ENCODE measurements at regions not wholly inside any gene's neighbourhood (a gene's known extent, or its start where the extent isn't known, plus 50 kb on each side); places are given as distances from the start of the nearest gene placed in this dataset.

- CTCF ChIA-PET: no interaction called here
- Mint-ChIP-seq H3K27me3 (ENCODE audit: insufficient read depth, unreplicated experiment) (peaks cover 17% of the 10 kb centered on the region), H3K27ac (ENCODE audit: unreplicated experiment) (no peak overlapping the region), H3K4me3 (ENCODE audit: unreplicated experiment) (no peak overlapping the region), H3K9me3 (ENCODE audit: unreplicated experiment) (no peaks in the 10 kb centered on the region), H3K36me3 (ENCODE audit: insufficient read depth, unreplicated experiment) (no peaks in the 10 kb centered on the region), H3K4me1 (ENCODE audit: low read depth, unreplicated experiment) (no peaks in the 10 kb centered on the region)
- no peaks in the 10 kb centered on the region for H3K27me3 ChIP-seq (replicated peaks; ENCODE audit: control insufficient read depth, insufficient read depth, low read length)
- H3K4me3 ChIP-seq (ENCODE audit: low read depth, low read length): no peak overlapping the region
- no peak for TF ChIP-seq CTCF (IDR thresholded peaks at IDR 0.05; ENCODE audit: insufficient read depth in 1 of 2, low read depth in 1 of 2, low read length in 1 of 2, severe bottlenecking in 1 of 2, unreplicated experiment in 1 of 2)
- no peaks in the 10 kb centered on the region for H3K9me3 ChIP-seq
- H3K36me3 ChIP-seq (ENCODE audit: control insufficient read depth, insufficient read depth, low read length): no peaks in the 10 kb centered on the region
- no peak for DNase-seq
- BruUV-seq (replicated peaks): no TSS peak
- intact Hi-C loops (cut with micrococcal nuclease; ENCODE audit: unreplicated experiment): no loop called here
- H3K4me1 ChIP-seq: no peaks in the 10 kb centered on the region
- POLR2A ChIA-PET: no interaction called here
These were observed 200.7 kb upstream of the PIK3C3 start for GRCh38 chr18:41754332-41754731.

GRCh38 chr18:41753826-41754225 lies 201.2 kb upstream of the PIK3C3 start:
- Mint-ChIP-seq H3K27ac (ENCODE audit: unreplicated experiment) (no peak overlapping the region), H3K9me3 (ENCODE audit: unreplicated experiment) (no peaks in the 10 kb centered on the region), H3K36me3 (ENCODE audit: insufficient read depth, unreplicated experiment) (no peaks in the 10 kb centered on the region), H3K27me3 (ENCODE audit: insufficient read depth, unreplicated experiment) (peaks cover 17% of the 10 kb centered on the region), H3K4me1 (ENCODE audit: low read depth, unreplicated experiment) (no peaks in the 10 kb centered on the region), H3K4me3 (ENCODE audit: unreplicated experiment) (no peak overlapping the region)
- Histone ChIP-seq H3K36me3 (ENCODE audit: control insufficient read depth, insufficient read depth, low read length) (no peaks in the 10 kb centered on the region), H3K9me3 (no peaks in the 10 kb centered on the region), H3K4me3 (ENCODE audit: low read depth, low read length) (no peak overlapping the region), H3K27me3 (replicated peaks; ENCODE audit: control insufficient read depth, insufficient read depth, low read length) (no peaks in the 10 kb centered on the region), H3K4me1 (no peaks in the 10 kb centered on the region)
- no peak for TF ChIP-seq CTCF (IDR thresholded peaks at IDR 0.05; ENCODE audit: insufficient read depth in 1 of 2, low read depth in 1 of 2, low read length in 1 of 2, severe bottlenecking in 1 of 2, unreplicated experiment in 1 of 2)
- POLR2A ChIA-PET: no interaction called here
- DNase-seq: no peak
- intact Hi-C loops (cut with micrococcal nuclease; ENCODE audit: unreplicated experiment): no loop called here
- CTCF ChIA-PET: no interaction called here
- no TSS peak for BruUV-seq (replicated peaks)

GRCh38 chr18:41752826-41753225 lies 202.2 kb upstream of the PIK3C3 start:
- POLR2A ChIA-PET: no interaction called here
- intact Hi-C loops (cut with micrococcal nuclease; ENCODE audit: unreplicated experiment): no loop called here
- no peaks in the 10 kb centered on the region for H3K9me3 ChIP-seq
- Mint-ChIP-seq H3K4me3 (ENCODE audit: unreplicated experiment) (no peak overlapping the region), H3K9me3 (ENCODE audit: unreplicated experiment) (no peaks in the 10 kb centered on the region), H3K36me3 (ENCODE audit: insufficient read depth, unreplicated experiment) (no peaks in the 10 kb centered on the region), H3K27ac (ENCODE audit: unreplicated experiment) (no peak overlapping the region), H3K4me1 (ENCODE audit: low read depth, unreplicated experiment) (no peaks in the 10 kb centered on the region), H3K27me3 (ENCODE audit: insufficient read depth, unreplicated experiment) (peaks cover 17% of the 10 kb centered on the region)
- H3K4me3 ChIP-seq (ENCODE audit: low read depth, low read length): no peak overlapping the region
- no peak for TF ChIP-seq CTCF (IDR thresholded peaks at IDR 0.05; ENCODE audit: insufficient read depth in 1 of 2, low read depth in 1 of 2, low read length in 1 of 2, severe bottlenecking in 1 of 2, unreplicated experiment in 1 of 2)
- DNase-seq: no peak
- BruUV-seq (replicated peaks): no TSS peak
- H3K4me1 ChIP-seq: no peaks in the 10 kb centered on the region
- H3K36me3 ChIP-seq (ENCODE audit: control insufficient read depth, insufficient read depth, low read length): no peaks in the 10 kb centered on the region
- no peaks in the 10 kb centered on the region for H3K27me3 ChIP-seq (replicated peaks; ENCODE audit: control insufficient read depth, insufficient read depth, low read length)
- CTCF ChIA-PET: interaction anchor here (0.5 kb wide), 1 partner anchor 154 kb away, joined by 3 read pairs; no protein-coding TSS in a partner anchor

Data from Caco-2 (cell line).